ENCODE measurements at regions not wholly inside any gene's neighbourhood (a gene's known extent, or its start where the extent isn't known, plus 50 kb on each side); places are given as distances from the start of the nearest gene placed in this dataset.
A peak's percentile ranks its signal among the peaks of the same experiment; 100 is the strongest.

DNA sequence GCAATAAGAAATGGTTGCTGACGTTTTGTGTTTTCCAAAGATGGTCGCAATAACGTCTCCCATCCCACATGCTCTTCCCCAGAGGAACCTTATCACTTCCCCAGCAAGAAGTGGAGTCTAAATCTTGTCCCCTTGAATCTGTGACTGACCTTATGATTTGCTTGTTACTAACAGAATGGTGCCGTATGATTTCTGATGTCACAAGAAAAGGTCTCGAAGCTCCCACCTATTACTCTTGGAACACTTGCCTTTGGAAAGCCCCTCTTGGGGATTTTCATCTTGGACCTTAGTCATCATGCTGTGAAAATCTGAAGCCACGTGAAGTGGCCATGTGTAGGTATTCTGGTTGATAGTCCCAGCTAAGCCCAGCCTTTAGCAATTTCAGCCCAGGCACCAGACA, 86.2 kb upstream of the GLS start:
- H3K4me3 ChIP-seq (ENCODE audit: low read length), result no peak overlapping the region
- DNase-seq (no peak), ATAC-seq (no peak)
- peaks cover 20% of the 10 kb centered on the region for H3K4me1 ChIP-seq (ENCODE audit: insufficient read depth, low read length)
- no peak overlapping the region for H3K9ac ChIP-seq (ENCODE audit: low read length)
- H3K27ac ChIP-seq (ENCODE audit: low read length), result no peak overlapping the region
- no peak overlapping the region for H3K4me2 ChIP-seq (ENCODE audit: low read length)
- no peaks in the 10 kb centered on the region for H3K9me3 ChIP-seq (ENCODE audit: low read length)
- H3K9me2 ChIP-seq (replicated peaks; ENCODE audit: low read length), result no peaks in the 10 kb centered on the region
- no peaks in the 10 kb centered on the region for H3K27me3 ChIP-seq (ENCODE audit: low read length)
- POLR2A ChIA-PET (ENCODE audit: unreplicated experiment), result interaction anchor here (0.6 kb wide), 1 partner anchor 87 kb away, joined by 11 read pairs; no protein-coding TSS in a partner anchor
- intact Hi-C loops (cut with micrococcal nuclease), result no loop called here
- no TSS peak for BruUV-seq (replicated peaks)
- TF ChIP-seq EZH2 (IDR thresholded peaks at IDR 0.05; ENCODE audit: low read length, unreplicated experiment), result no peak
- TF ChIP-seq, protein P1, sequence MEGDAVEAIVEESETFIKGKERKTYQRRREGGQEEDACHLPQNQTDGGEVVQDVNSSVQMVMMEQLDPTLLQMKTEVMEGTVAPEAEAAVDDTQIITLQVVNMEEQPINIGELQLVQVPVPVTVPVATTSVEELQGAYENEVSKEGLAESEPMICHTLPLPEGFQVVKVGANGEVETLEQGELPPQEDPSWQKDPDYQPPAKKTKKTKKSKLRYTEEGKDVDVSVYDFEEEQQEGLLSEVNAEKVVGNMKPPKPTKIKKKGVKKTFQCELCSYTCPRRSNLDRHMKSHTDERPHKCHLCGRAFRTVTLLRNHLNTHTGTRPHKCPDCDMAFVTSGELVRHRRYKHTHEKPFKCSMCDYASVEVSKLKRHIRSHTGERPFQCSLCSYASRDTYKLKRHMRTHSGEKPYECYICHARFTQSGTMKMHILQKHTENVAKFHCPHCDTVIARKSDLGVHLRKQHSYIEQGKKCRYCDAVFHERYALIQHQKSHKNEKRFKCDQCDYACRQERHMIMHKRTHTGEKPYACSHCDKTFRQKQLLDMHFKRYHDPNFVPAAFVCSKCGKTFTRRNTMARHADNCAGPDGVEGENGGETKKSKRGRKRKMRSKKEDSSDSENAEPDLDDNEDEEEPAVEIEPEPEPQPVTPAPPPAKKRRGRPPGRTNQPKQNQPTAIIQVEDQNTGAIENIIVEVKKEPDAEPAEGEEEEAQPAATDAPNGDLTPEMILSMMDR (conservative IDR thresholded peaks at IDR 0.05; ENCODE audit: low read depth, low read length), result no peak
- TF ChIP-seq EZH2phosphoT487 (IDR thresholded peaks at IDR 0.05; ENCODE audit: borderline replicate concordance, low read length), result no peak
- no peaks in the 10 kb centered on the region for H3F3A ChIP-seq (ENCODE audit: low read length, unreplicated experiment)
- CTCF ChIA-PET, result no interaction called here
- H3K36me3 ChIP-seq (ENCODE audit: low read depth, low read length), result no peaks in the 10 kb centered on the region
- H4K20me1 ChIP-seq (ENCODE audit: low read length), result no peaks in the 10 kb centered on the region
- no peaks in the 10 kb centered on the region for H3K79me2 ChIP-seq (ENCODE audit: low read length)
- H2AFZ ChIP-seq (ENCODE audit: low read length), result no peak overlapping the region

DNA sequence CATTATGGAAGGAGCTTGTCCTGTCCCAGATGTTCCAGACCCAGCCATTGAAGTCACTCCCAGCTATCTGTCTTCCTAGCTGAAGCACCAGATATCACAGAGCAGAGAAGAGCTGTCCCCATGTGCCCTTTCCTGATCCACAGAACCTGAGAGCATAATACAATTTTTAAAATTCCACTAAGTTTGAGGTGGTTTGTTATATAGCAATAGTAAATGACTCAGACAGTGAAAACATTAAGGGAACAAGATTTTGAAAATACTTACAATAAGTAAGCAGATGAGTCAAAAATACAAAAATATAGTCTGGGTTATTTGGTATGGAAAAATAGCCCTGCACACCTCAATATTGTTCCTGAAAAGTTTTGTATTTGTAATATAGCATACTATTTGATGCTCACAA, 85.8 kb upstream of the GLS start:
- H3K27ac ChIP-seq (ENCODE audit: low read length), result no peak overlapping the region
- DNase-seq, result no peak
- H3F3A ChIP-seq (ENCODE audit: low read length, unreplicated experiment), result no peaks in the 10 kb centered on the region
- ChIA-PET POLR2A (ENCODE audit: unreplicated experiment) (no interaction called here), CTCF (no interaction called here)
- no peaks in the 10 kb centered on the region for H3K9me2 ChIP-seq (replicated peaks; ENCODE audit: low read length)
- H4K20me1 ChIP-seq (ENCODE audit: low read length), result no peaks in the 10 kb centered on the region
- H3K9ac ChIP-seq (ENCODE audit: low read length), result no peak overlapping the region
- no peaks in the 10 kb centered on the region for H3K9me3 ChIP-seq (ENCODE audit: low read length)
- H2AFZ ChIP-seq (ENCODE audit: low read length), result no peak overlapping the region
- no peak overlapping the region for H3K4me2 ChIP-seq (ENCODE audit: low read length)
- H3K4me1 ChIP-seq (ENCODE audit: insufficient read depth, low read length), result peaks cover 20% of the 10 kb centered on the region
- H3K27me3 ChIP-seq (ENCODE audit: low read length), result no peaks in the 10 kb centered on the region
- H3K4me3 ChIP-seq (ENCODE audit: low read length), result no peak overlapping the region
- BruUV-seq (replicated peaks), result no TSS peak
- intact Hi-C loops (cut with micrococcal nuclease), result no loop called here
- 0 out of 2 replicates have a peak, but pooled peaks have one; percentile 15 for ATAC-seq
- TF ChIP-seq, protein P1 (conservative IDR thresholded peaks at IDR 0.05; ENCODE audit: low read depth, low read length), result no peak
- TF ChIP-seq EZH2 (IDR thresholded peaks at IDR 0.05; ENCODE audit: low read length, unreplicated experiment) (no peak), EZH2phosphoT487 (IDR thresholded peaks at IDR 0.05; ENCODE audit: borderline replicate concordance, low read length) (no peak)
- H3K79me2 ChIP-seq (ENCODE audit: low read length), result no peaks in the 10 kb centered on the region
- no peaks in the 10 kb centered on the region for H3K36me3 ChIP-seq (ENCODE audit: low read depth, low read length)

DNA sequence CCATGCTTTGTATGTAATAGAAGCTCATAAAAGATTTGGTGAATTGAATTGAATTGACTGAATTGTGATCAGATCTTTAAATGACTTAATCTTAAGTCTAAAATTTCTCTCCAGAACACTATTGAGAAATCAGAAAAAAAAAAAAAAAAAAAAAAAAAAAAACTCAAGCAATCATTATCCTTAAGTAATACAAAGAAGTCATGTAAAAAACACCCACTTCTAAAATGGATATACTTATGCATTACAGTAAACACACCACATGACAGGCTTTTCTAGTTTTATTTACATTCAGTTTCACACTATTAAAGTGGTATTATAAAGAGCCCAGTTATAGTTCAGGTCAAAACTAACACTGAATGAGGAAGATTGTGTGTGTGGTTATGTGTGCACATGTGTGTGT, 84.9 kb upstream of the GLS start:
- H2AFZ ChIP-seq (ENCODE audit: low read length), result no peak overlapping the region
- H3K9me2 ChIP-seq (replicated peaks; ENCODE audit: low read length), result no peaks in the 10 kb centered on the region
- ChIA-PET CTCF (no interaction called here), POLR2A (ENCODE audit: unreplicated experiment) (interaction anchor here (0.7 kb wide), 1 partner anchor 155 kb away, joined by 18 read pairs; no protein-coding TSS in a partner anchor)
- TF ChIP-seq EZH2phosphoT487 (IDR thresholded peaks at IDR 0.05; ENCODE audit: borderline replicate concordance, low read length) (no peak), EZH2 (IDR thresholded peaks at IDR 0.05; ENCODE audit: low read length, unreplicated experiment) (no peak)
- TF ChIP-seq, protein P1 (conservative IDR thresholded peaks at IDR 0.05; ENCODE audit: low read depth, low read length), result no peak
- H3K9ac ChIP-seq (ENCODE audit: low read length), result no peak overlapping the region
- H3K4me1 ChIP-seq (ENCODE audit: insufficient read depth, low read length), result peaks cover 20% of the 10 kb centered on the region
- intact Hi-C loops (cut with micrococcal nuclease), result no loop called here
- H3F3A ChIP-seq (ENCODE audit: low read length, unreplicated experiment), result no peaks in the 10 kb centered on the region
- ATAC-seq, result no peak
- H3K27me3 ChIP-seq (ENCODE audit: low read length), result no peaks in the 10 kb centered on the region
- H3K4me2 ChIP-seq (ENCODE audit: low read length), result no peak overlapping the region
- no peak for DNase-seq
- BruUV-seq (replicated peaks), result no TSS peak
- no peaks in the 10 kb centered on the region for H3K9me3 ChIP-seq (ENCODE audit: low read length)
- no peak overlapping the region for H3K4me3 ChIP-seq (ENCODE audit: low read length)
- H3K36me3 ChIP-seq (ENCODE audit: low read depth, low read length), result no peaks in the 10 kb centered on the region
- no peaks in the 10 kb centered on the region for H3K79me2 ChIP-seq (ENCODE audit: low read length)
- H4K20me1 ChIP-seq (ENCODE audit: low read length), result no peaks in the 10 kb centered on the region
- no peak overlapping the region for H3K27ac ChIP-seq (ENCODE audit: low read length)
